Cerebellar cortex (tissue), 1 donor: ENCODE measurements at regions not wholly inside any gene's neighbourhood (a gene's known extent, or its start where the extent isn't known, plus 50 kb on each side); places are given as distances from the start of the nearest gene placed in this dataset.
"Not testable (repeated sequence)": the region's sequence is repeated elsewhere in the genome, so short reads cannot be mapped to it uniquely, and the experiment has no call there.

Experiments used
- DNase-seq: peaks from one replicate; pipeline ENCODE4 v3.0.0-alpha.2; 2015; ENCODE audit warnings: low spot score

DNA sequence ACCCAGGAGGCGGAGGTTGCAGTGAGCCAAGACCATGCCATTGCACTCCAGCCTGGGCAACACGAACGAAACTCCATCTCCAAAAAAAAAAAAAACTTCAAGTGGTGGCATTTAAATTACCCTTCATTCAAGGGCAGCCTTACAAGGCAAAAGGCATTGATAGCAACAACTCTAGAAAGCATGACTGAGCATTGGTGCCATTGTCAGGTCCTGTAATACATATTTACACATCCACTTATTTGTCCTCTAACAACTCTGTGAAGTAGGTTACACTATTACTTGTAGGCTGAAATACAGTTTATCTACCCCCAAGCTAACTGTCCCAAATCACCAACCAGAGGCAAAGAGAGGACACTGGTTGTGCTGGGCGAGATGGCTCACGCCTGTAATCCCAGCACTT lies 52.7 kb upstream of the LARP1 start:
- no peak for DNase-seq

DNA sequence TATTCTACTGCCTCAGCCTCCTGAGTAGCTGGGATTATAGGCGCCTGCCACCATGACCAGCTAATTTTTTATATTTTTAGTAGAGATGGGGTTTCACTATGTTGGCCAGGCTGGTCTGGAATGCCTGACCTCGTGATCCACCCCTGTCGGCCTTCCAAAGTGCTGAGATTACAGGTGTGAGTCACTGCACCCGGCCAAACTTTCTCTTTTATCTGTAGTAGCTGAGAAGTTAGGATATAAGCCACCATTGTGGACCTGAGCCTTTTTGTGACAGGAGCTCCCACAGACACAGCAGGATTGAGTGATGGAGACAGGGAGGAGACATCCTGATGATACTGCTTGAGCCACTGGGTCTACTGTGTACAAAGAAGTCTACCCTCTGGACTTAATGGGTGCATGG lies 53.5 kb upstream of the LARP1 start:
- not testable (repeated sequence) for DNase-seq

DNA sequence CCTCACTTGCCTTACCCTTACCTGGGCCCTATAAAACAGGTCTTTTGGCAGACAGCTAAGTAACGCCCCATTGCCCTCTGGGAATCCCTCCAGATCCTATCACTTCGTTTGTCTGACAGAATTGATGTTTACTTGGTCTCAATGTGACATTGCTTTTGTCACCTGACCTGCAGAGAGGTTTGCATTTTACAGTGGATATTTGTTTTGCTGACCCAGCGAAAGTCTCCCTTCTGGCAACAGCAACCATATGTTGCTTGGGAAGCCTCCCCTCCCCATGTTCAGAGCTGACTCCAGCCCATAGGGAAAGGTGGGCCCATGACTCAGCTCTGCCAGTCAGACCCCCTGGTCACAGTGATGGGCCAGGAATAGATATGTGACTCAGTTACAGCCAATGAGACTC lies 54.0 kb upstream of the LARP1 start:
- DNase-seq: no peak

DNA sequence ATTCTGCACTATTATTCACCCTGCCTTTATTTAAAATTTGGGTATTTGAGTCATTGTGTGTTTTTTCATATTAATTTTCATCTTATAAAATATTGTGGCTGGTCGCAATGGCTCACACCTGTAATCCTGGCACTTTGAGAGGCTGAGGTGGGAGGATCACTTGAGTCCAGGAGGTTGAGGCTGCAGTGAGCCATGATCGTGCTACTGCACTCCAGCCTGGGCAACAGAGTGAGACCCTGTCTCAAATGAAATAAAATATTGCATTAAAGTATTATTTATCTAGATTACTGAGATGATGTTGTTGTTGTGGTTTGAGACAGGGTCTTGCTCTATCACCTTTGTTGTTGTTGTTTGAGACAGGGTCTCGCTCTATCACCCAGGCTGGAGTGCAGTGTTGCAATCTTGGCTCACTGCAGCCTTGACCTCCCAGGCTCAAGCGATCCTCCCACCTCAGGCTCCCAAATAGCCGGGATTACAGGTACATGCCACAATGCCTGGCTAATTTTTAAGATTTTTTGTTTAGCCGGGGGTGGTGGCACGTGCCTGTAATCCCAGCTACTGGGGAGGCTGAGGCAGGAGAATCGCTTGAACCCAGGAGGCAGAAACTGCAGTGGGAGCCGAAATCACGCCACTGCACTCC lies 54.8 kb upstream of the LARP1 start:
- DNase-seq: not testable (repeated sequence)

DNA sequence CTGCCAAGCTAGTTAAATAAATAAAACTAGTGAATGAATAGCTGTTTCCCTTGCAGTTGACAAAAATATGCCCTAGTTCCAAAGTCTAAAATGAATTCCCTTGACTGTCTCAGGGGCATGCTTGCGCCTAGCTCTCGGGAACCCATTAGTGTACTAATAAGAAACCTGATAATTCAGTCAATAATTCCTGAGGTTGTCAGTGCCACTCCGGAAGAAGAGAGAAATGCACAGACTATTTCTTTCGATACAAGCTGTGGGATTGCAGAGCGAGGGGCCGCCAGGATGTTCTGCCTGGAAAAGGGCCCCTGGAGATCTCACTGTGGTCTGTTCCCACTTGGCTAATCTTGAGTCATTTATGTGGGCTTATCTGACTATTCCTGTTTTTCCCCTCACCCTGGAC lies 56.4 kb upstream of the LARP1 start:
- DNase-seq: no peak

DNA sequence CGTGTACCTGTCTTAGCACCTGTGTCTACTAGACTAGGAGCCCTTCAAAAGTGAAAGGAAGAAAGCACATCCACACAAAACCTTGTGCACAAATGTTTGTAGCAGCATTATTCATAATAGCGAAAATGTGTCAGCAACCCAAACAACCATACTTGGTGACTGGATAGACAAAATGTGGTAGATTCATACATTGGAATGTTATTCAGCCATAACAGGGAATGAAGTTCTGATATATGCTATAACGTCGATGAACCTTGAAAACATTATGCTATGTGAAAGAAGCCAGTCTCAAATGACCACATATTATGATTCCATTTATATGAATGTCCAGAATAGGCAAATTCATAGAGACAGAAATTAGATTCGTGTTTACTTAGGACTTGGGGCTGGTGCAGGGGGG lies 57.8 kb upstream of the LARP1 start:
- DNase-seq: no peak

DNA sequence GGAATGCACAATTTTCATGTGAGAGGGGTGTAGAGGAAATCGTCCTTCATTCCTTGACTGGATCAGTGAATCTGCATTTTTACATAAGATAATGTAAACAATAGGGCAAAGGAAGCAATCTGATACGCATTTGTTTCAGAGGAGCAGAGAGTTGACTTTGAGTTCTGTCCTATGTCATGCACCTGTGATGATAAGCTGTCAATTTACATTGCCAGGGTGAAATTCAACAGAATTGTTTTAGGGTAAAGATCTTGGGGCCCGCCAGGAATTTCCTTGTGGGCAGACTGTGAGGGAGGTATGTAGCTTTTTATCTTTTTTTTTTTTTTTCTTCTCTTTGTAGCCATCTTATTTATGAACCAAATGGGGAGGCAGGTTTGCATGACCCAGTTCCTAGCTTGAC lies 58.3 kb upstream of the LARP1 start:
- no peak for DNase-seq

DNA sequence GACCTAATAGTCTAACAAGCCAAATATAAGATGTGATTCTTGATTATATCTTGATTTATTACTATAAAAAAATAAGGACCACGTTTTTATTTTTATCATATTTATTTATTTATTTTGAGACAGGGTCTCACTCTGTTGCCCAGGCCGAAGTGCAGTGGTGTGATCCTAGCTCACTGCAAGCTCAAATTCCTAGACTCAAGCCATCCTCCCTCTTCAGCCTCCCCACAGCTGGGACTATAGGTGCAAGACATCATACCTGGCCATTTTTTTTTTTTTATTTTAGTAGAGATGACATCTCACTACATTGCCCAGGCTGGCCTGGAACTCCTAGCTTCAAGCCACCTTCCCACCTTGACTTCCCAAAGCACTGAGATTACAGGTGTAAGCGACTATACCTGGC lies 61.0 kb upstream of the LARP1 start:
- no peak for DNase-seq

DNA sequence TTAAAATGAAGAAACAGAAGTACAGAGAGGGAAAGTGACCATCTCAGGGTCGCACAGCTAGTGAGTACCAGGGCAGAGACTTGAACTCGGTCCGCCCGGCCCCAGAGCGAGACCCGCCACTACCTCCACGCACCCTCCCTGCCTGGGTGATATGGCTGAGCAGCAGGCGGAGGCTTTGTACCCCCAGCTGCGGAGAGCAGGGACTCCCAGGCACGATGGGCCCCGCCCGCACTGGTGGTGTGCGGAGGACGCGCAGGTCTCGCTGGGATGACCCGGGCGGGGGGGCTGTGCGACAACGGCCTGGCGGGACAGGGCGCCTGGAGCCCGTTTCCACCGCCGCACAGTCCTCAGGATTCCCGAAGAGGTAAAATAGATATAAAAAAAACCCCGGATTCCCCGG lies 64.7 kb upstream of the LARP1 start:
- DNase-seq: no peak

DNA sequence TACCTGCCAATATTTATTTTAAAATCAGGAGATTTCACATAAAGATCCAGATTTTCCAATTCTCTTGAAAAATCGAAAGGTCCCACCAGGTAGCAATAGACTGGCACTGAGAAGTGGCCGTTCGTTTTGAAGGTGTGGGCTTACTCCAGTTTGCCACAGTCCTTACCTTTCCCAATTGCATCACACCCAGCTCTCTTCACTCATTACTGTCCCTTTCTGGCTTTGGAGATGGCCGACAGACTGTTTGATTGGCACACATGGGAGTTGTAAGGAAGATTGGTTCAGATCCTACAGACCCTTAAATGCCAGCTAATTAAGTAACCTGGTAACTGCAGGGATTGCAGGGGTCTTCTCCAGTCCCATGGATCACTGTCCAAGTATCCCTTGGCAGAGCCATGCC lies 68.7 kb upstream of the LARP1 start:
- DNase-seq: no peak

DNA sequence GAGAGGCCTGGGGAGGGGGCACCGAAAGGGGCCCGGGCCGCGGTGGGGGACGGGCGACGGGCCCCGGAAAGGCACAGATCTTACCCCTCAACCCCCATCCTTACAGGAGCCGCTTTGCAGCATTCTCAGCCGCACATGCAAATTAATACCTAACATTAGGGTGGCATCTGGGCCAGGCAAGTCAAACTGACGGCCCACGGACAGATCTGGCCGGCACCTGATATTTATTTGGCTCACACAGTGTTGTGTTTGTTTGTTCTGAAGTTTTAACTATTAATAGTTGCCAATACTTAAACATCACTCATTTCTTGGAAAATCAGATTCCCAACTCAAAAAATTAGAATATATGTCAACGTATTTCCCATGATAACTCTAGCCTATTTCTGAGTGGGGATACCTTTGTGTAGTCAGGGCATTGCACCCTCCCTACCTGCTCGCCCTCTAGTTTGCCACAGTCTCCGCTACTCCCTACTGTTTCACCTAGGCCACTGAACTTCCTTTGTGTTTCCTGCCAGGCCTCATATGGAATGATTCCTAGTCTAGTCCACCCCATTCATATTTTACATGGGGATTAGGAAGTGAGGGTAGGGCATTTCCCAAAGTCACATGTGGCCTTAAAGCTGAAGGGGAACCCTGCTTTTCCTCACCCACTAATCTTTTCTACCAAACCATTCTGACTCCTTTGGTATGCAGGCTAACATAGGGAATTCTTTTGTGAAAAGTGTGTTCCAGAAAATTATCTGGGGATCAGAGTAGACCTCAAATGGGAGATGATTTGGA lies 71.9 kb upstream of the LARP1 start:
- DNase-seq: no peak

DNA sequence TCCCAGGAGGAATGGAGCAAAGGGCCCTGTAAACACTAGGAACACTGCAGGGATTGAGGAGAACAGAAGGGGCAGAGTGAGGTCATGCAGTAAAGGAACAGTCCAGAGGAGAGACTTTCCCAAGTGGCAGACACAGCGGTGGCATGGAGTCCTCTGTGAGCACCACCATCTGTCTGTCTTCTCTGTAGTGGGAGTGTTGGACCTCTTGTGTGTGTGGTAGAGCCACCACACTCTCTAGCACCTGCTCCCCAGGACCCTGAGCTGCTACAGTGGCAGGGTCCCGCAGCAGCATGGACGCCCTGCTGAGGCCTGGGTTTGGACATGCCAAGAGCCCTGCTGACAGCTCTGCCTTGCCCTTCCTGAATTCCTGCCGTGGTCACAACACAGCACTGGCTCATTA lies 75.7 kb upstream of the LARP1 start:
- no peak for DNase-seq

DNA sequence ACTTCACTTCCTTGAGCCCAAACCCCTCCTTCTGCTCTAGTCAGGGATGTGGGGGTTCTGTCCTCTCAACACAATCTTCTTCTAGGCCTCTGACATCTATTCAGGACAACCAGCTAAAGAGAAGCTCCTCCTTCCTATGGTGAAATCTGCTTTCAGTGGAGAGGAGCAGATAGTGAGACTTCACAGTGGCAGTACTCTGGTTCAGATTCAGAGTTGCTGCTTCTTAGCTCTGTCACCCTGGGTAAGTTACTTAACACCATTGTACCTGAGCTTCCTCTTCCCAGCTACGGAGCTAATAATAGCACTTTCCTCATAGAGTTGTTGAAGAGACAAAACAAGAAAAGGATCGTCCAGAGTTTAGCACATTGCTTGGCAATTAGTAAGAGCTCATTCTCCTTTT lies 77.3 kb upstream of the LARP1 start:
- no peak for DNase-seq

DNA sequence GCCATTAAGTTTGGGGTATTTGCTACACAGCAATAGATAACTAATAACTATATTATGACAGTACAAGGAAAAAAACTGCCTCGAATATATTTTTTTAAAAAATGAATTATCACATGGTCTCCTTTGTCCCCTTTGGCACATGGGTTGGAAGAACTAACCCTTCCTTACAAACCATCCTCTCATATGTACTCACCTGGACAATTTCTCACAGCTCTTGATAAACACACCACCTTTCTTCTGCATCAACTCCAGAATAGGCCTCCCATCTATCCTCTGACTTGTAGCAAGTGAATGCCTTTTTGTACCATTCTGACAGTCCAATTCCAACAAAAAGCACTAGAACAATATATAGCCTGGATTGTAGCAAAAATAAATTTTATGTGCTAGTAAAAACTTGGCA lies 78.7 kb upstream of the LARP1 start:
- no peak for DNase-seq

DNA sequence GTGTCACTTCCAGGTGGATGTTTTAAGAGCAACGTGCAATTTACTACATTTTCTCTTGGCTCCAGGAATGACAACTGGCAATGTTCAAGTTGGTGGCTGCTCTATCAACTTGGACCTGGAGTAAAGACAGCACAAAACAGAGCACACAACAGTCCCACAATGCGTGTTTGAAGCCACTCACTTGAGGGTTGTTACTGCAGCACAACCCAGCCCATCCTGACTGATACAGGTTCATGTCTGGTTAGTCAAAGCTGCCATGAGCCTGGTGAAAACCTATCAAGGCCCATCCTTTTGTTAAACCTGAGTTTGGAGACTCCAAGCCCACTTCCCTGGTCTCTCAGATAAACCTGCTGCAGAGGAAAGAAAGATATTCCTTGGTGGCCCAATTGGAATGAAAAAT lies 81.1 kb upstream of the LARP1 start:
- DNase-seq: no peak

DNA sequence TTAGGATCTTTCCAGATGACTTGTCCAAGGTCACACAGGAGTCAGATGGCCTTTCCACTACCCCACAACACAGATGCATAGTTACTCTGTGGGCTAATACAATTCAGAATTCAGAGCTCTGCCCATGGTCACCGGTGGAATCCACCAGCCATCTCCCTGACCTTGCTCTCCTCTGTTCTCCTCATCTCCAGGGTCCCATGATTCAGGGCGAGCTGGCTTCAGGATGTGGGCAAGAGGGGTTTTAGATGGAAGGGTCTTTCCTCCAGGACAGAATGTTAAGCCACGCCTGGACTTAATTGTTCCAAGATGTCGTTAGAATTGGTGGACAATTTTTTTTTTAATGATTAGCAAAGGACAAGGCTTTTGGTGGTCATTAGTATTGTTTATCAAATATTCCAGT lies 81.7 kb upstream of the LARP1 start:
- DNase-seq: no peak

DNA sequence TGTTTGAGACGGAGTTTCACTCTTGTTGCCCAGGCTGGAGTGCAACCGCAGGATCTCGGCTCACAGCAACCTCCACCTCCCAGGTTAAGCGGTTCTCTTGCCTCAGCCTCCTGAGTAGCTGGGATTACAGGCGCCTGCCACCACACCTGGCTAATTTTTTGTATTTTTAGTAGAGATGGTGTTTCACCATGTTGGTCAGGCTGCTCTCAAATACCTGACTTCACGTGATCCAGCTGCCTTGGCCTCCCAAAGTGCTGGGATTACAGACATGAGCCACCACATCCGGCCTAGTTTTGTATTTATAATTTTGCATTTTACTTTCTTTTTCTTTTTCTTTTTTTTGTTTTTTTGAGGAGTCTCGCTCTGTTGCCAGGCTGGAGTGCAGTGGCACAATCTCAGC lies 85.3 kb upstream of the LARP1 start:
- DNase-seq: not testable (repeated sequence)

DNA sequence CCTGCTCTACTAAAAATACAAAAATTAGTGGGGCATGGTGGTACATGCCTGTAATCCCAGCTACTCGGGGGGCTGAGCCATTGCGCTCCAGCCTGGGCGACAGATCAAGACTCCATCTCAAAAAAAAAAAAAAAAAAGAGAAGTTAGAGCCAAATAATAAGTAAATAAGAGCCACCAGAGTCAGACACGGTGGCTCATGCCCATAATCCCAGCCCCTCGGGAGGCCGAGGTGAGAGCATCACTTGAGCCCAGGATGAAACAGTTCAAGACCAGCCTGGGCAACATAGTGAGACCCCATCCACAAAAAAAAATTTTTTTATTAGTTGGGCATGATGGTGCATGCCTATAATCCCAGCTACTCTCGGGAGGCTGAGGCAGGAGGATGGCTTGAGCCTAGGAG lies 85.8 kb upstream of the LARP1 start:
- no peak for DNase-seq

DNA sequence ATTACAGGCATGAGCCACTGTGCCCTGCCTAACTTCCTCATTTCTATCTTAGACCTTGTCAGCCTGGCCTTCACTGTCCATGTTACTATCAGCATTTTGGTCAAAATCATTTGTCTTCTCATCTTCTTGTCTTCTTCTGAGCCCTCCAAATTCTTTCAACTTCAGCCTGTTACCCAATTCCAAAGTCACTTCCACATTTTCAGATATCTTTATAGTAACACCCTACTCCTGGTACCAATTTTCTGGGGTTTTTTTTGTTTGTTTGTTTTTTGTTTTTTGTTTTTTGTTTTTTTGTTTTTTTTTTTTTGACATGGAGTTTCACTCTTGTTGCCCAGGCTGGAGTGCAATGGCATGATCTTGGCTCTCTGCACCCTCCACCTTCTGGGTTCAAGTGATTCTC lies 90.3 kb upstream of the LARP1 start:
- DNase-seq: no peak

DNA sequence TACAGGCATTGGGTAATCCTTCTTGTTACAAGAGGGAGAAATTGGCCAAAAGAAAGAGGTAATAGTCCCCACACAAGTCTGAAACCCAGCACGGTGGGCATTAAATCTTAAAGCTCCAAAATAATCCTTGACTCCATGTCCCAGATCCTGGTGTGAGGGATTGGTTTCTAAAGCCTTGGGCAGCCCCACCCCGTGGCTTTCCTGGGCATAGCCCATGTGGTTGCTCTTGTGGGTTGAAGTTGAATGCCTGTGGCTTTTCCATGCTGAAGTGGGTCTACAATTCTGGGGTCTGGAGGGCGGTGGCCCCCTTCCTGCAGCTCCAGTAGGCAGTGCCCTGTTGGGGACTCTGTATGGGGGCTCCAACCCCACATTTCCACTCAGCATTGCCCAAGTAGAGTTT lies 91.8 kb upstream of the LARP1 start:
- DNase-seq: no peak

DNA sequence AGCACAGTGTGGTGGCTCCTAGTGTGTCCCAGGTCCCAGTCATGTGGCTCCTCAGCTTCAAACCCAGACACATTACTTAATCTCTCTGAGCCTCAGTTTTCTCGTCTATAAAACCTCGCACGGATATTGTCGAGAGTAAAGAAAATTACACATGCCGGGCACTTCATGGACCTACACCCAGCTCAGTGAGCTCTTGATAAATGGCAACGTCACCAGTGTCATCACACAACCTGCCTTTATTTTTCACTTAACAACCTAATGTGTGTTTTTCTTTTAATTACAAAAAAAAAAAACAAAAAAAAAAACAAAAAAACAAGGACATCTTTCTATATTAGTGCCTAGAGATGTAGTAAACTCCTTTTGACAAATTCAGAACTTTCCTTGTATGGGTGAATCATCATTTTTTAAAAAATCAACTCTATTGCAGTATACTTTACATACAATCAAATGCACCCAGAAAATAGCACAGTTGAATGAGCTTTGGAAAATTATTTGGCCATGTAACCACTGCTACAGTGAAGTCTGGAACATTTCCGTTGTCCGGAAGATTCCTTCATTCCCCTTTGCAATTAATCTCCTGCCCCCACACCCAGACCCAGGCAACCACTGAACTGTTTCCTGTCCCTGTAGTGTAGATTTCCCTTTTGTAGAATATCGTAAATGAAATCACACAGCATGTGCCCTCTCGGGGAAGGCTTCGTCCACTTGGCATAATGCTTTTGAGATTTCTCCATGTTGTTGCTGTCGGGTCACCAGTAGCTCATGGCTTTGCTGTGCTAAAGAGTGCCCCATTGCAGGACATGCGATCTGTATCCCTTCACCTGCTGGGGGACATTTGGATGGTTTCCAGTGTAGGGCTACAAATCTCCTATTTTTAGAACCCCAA lies 100.4 kb upstream of the LARP1 start:
- no peak for DNase-seq

DNA sequence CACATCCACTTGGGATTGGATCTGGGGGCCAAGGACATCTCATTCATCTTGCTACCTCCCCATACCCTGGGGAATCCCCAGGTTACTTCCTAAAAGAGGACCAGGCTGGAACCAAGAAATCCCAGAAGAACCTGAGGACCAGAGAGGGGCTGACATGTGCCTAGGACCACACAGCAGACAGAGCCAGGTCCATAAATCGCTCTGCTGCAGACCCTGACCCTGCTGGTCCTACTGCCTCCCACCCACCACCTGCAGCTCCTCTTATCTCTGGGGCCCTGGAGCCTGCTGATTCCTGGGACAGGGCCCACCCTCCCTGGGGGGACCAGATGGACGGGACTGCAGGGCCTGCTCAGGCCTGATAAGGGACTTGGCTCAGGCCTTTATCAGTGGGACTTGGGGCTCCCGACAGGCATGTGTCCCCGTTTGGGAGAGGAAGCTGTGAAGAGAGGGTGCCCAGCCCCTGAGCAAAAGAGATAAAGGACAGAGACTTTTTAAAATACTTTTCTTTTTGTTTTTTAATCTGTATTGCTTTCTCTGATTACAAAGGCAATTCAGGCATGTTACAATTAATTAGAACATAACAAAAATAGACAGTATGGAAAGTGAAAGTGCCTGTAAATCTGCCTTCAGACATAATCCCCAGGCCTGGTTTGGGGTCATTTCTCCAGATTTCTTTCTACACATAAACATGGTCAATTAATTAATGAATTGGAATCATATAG lies 101.3 kb upstream of the LARP1 start:
- DNase-seq: no peak

DNA sequence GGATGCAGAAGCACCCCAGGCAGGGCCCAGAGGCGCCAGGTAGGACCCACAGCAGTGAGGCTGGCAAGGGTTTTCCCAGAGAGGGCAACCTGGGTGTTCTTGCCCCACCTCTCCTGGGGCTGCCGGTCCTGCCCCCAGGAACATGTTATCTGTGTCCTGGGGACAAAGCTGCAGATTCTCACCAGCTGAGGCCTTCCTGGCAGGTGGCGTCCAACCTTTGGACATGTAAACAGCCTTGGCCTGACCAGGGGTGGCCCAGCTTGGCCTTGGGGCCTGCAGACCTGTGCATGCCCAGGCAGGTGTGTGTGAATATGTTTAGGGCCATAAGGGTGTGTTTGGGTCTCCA lies 101.8 kb upstream of the LARP1 start:
- no peak for DNase-seq
